ENCODE measurements at regions not wholly inside any gene's neighbourhood (a gene's known extent, or its start where the extent isn't known, plus 50 kb on each side); places are given as distances from the start of the nearest gene placed in this dataset.

GRCh38 chr5:6228257-6229250 lies 149.8 kb downstream of the MED10 start:
- no peak for DNase-seq

DNA sequence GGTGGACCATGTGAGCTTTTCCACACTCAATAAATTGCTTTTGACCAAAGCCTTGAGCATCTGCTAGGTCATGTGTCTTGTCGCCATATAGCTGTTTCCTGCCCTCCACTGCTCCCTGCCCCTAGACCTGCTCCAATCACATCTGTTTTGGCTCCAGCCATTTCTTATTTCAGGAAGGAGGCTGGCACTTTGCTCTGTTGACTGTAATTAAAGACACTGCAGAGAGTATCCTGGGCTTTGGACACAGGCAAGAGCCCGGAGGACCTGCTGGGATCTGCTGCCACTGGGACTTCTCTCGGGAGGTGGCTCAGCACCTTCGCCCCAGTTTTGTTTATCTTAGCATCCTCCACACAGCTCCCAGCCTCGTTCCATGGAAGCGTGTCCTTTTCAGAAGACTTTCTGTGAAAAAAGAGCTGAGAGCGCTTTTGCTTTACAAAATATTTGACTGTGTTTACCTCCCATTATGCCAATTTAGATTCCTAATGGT lies 153.2 kb downstream of the MED10 start:
- DNase-seq: no peak

DNA sequence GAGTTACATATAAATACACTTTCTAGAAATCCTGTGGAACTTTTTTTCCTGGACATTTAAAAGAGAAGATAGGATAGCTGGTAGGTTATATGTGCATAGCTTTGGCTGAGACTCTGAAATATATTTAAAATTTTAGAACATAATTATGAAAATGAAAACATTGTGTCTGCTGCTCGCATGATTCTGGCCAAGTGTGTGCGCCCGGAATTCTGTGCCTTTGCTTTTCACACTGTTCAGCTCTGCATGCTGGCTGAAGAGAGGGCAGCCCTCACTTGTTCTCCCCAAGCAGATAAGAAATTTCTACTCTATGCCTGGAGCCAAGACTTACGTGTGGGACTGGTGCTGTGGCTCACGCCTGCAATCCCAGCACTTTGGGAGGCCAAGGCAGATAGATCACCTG lies 153.9 kb downstream of the MED10 start:
- no peak for DNase-seq

- DNase-seq: no peak
These were observed 155.4 kb downstream of the MED10 start for GRCh38 chr5:6222899-6223298.

DNA sequence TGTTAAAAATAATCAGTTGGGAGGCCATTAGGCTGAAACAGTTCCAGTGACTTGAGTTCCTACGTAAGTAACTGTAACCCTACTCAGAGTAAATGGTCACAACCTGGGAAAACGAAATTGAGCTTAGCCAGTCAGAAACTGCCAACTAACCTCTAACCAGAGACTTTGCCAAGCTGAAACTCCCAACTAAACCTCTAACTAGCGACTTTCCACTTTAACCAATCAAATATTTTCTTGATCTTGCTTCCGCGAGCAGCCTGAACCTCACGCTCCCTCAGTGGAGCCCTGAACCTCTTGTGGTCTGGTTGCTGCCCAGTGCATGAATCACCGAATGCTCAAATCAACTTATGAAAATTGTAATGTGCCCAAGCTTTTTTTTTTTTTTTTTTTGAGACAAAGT lies 156.2 kb downstream of the MED10 start:
- no peak for DNase-seq

GRCh38 chr5:6221141-6221626 lies 157.2 kb downstream of the MED10 start:
- no peak for DNase-seq

- DNase-seq: no peak
These were observed 157.8 kb downstream of the MED10 start for GRCh38 chr5:6220346-6221088.

GRCh38 chr5:6218517-6218916 lies 159.8 kb downstream of the MED10 start:
- no peak for DNase-seq

DNA sequence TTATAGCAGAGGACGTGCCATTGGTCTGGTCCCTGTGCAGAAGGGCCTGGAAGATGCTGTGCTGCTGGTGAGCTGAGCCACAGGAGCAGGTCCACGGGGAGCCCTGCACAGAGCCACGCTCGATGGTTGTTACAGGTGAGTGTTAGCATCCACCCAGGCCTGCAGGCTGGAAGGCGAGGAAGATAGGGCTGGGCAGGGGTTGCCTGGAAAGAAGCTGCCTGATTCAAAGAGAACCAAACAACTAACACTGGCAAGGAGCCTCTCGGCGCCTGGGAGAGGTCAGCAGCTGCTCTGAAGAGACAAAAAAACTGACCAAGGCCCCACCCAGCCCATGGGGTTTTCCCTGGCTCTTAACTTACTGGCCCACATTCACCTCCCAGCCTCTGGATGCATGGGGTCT lies 160.2 kb downstream of the MED10 start:
- no peak for DNase-seq

DNA sequence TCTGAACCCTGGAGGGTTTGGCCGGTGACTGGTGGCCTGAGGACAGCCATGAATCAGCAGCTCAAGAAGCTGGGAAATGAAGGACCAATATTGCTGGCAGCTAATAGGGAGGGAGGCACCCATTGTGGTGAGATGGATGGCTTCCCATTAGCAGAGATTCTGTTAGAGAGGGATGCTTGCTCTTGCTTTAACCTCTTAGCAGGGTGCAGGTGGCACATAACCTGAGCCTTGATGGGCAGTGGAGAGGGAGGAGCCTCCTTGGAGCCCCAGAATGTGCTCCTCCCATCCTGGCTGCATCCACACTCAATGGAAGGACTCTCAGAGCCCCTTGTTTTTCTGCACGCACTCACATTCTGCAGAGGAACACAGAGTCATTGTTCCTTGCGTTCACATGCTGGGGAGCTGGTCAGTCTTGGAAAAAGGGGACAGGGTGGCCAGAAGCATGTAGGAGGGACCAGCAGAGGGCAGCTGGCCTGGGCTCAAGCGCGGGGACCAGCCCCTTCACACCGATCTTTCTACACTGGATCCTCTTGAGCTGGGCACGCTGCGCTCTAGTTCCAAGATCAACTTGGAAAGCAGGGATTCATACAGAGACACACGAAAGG lies 161.8 kb downstream of the MED10 start:
- DNase-seq: no peak

GRCh38 chr5:6215891-6216290 lies 162.5 kb downstream of the MED10 start:
- DNase-seq: no peak

DNA sequence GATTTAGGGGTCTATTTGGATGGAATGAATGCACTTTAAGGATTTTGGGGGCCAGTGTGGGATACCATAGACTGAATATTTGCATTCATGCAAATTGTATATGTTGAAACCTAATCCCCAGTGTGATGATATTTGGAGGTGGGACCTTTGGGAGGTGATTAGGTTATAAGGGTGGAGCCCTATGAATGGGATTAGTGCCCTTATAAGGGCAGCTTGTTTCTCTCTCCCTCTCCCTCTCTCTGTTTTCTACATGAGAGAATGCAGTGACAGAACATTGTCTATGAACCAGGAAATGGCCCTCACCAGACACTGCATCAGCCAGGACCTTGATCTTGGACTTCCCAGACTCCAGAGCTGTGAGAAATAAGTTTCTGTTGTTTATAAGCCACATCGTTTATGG lies 166.1 kb downstream of the MED10 start:
- no peak for DNase-seq

DNA sequence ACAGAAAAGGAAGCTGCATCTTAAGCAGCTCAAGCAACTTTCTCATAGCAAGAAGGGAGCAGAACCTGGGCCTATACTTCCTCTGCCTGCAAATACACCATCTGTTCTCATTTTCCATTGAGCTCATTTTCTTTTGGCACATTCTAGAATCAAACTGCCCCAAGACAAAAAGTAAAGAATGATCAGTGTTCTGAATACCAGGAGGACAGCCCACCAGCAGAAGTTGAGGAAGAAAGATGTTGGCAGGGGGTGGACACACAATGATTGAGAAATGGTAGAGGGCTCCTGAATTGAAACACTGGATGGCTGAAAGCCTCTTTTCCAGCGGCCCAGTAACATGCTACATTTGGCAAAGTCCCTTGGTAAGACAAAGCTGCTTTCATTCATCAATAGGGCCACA lies 171.8 kb downstream of the MED10 start:
- DNase-seq: no peak

GRCh38 chr5:6202968-6203365 lies 175.4 kb downstream of the MED10 start:
- no peak for DNase-seq

DNA sequence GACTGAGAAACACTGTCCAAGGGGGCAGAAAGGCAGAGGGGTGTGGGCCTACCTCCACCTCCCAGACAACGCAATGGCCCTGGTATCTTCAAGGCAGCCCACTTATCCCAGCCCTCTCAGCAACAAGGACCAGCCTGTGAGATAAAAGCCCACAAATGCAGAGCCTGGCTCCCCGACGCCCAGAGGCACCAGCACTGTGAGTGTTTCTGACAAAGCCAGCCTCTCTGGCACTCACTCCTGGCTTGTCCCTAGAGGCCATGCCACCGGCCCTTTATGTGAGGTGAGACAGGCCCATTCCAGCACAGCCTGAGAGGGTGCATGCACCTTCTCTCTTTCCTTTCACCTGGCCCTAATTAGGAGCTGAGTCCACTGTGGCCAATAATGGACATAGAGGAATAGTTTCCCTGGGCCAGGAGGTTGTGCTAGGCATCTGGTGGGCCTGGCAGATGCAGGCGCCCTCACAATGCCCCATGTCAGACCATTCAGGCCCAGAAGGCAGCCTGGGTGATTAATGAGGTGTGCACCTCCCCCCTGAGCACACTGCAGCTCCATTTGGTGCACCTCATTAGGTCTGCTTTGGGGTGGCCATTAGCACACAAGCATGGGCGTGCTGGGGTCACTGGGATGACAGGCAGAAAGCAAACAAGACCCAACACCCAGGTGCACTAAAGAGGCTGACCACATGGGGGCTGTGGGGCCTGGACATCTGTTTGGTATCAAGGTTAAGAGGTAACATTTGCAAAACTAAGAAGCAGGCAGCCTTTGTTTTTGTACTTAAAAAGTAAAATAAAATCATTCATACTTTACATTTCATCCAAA lies 176.0 kb downstream of the MED10 start:
- no peak for DNase-seq

DNA sequence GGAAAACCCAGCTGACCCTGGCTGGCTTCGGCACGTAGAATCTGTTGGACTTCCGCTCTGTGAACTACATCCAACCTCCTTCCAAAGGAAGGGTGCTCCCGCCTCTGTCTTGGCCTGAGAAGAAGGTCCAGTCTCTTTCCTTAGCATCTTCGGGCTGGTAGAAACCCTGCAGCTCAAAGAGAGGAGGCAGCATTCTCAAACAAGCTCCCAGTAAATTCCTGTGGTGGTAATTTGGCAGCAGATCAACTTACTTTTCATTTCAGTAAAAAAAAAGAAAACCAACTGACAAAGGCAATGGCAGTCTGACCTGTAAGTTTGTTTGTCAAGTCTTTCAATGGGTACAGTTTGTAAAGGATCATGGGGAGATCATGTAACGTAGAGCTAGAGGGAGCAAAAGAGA lies 176.7 kb downstream of the MED10 start:
- DNase-seq: no peak

GRCh38 chr5:6198531-6198930 lies 179.8 kb downstream of the MED10 start:
- DNase-seq: no peak

DNA sequence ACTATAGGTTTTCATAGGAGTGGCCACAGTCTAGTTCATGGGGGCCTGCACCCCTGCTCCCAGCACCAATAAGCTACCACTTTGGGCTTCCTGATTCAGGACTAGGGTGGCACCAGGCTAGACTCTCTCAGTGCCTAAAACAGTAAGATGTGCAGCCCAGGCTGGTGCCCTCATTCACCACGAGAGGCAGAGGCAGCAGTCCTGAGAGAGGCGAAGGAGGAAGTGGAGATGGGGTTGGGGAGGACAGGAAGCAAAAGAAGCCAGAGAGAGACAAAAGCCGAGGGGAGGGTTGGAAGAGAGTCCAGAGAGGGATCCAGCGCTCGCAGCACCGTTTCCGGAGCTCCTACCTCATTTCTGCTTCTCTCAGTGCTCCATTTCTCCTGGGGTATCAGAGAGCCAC lies 180.9 kb downstream of the MED10 start:
- no peak for DNase-seq

DNA sequence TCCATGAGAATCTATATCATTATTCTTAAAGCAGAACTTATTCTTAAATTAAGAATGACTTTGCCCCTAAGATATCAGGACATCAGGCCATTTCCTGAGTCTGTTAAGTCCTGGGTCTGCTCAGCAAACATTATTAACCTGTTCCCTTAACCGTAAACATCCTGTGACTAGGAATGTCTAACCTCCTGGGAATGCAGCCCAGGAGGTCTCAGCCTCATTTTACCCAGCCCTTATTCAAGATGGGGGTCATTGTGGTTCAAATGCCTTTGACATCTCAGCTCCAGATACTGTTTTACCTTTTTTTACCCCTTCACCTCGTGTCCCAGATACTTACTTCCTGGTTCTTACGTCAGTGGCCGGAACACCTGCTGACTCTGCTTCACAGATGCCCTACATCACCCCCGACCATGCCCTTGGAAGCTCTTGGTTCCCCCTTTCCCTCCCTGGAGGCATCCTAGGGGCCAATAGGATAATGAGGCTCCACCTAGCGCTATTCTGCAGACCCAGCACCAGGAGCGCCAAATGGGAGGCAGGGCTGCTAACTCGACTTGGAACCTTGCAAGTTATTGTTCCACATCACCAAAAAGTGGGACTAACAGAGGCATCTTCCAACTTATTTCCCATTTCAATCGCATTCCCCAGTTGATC lies 182.5 kb downstream of the MED10 start:
- no peak for DNase-seq

GRCh38 chr5:6194906-6195612 lies 183.3 kb downstream of the MED10 start:
- no peak for DNase-seq

DNA sequence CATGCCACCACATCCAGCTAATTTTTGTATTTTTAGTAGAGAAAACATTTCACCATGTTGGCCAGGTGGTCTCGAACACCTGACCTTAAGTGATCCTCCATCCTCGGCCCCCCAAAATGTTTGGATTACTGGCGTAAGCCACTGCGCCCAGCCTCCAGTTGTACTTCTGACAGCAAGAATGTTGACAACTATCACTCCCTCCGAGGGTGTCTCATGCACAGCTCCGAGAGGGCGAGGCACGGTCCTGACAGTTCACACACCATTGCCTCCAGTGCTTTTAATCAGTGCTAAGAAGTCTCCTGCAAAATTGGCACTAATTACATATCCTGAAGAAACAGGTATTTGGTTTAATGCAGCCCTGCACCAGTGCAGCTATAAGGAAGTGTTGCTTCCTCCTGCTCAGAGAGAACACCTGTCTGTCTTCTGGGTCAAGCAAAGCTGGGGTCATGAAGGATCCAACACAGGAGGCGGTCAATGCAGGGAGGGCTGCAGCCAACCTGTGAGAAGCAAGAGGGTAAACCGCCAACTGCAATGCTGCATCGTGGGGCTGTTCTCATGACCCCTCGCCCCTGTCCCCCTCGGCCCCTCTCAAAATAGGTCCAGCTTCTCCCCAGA lies 184.0 kb downstream of the MED10 start:
- DNase-seq: no peak
